ENCODE measurements at regions not wholly inside any gene's neighbourhood (a gene's known extent, or its start where the extent isn't known, plus 50 kb on each side); places are given as distances from the start of the nearest gene placed in this dataset.

DNA sequence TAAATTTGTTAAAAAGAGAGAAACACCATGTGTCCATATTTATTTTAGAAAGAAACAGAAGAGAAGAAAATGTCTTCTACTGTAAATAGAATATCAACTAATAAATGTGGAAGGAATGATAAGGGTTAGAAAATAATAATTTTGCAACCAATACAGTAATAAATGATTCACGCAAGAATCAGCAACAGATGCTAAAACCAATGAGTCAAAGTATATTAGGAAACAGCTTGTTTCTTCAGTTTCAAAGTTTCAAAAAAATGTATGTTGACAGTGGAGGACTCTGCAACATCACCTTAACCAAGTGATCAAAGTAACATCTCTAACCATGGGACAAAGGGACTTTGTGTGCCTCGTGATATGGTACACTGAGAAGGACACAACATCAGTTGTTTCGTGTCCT is 147.0 kb downstream of the TWIST2 start:
- Histone ChIP-seq H3K27ac (ENCODE audit: poor library complexity, severe bottlenecking) (no peak overlapping the region), H3K27me3 (ENCODE audit: insufficient read depth, poor library complexity, severe bottlenecking) (no peaks in the 10 kb centered on the region), H3K36me3 (ENCODE audit: low read depth) (no peaks in the 10 kb centered on the region), H3K4me3 (ENCODE audit: severe bottlenecking) (no peak overlapping the region), H3K4me1 (ENCODE audit: insufficient read depth, poor library complexity, severe bottlenecking) (no peaks in the 10 kb centered on the region), H3K9me3 (ENCODE audit: severe bottlenecking) (peaks cover 3% of the 10 kb centered on the region)
- DNase-seq (ENCODE audit: low spot score) (no peak), ATAC-seq (ENCODE audit: low read depth) (no peak; the same call in 2 of the 3 replicates)
- TF ChIP-seq CTCF (IDR thresholded peaks at IDR 0.05; ENCODE audit: poor library complexity, severe bottlenecking): no peak

DNA sequence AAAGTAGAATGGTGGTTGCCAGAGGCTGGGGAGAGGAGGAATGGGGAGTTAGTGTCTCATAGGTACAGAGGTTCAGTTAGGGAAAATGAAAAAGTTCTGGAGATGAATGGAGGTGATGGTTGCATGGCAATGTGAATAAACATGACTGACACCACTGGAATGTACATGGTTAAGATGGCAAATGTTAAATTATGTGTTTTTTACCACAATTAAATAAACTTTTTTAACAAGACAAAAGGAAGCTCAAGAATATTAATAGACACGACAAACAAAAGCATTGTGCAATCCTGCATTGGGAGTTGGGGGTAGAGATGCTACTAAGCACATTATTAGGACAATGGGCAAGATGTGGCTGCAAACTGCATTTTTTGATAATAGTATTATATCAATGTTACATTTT is 147.7 kb downstream of the TWIST2 start:
- DNase-seq (ENCODE audit: low spot score): no peak
- Histone ChIP-seq H3K4me1 (ENCODE audit: insufficient read depth, poor library complexity, severe bottlenecking) (no peaks in the 10 kb centered on the region), H3K36me3 (ENCODE audit: low read depth) (no peaks in the 10 kb centered on the region), H3K4me3 (ENCODE audit: severe bottlenecking) (no peak overlapping the region), H3K27me3 (ENCODE audit: insufficient read depth, poor library complexity, severe bottlenecking) (no peaks in the 10 kb centered on the region), H3K27ac (ENCODE audit: poor library complexity, severe bottlenecking) (no peak overlapping the region), H3K9me3 (ENCODE audit: severe bottlenecking) (peaks cover 3% of the 10 kb centered on the region)
- TF ChIP-seq CTCF (IDR thresholded peaks at IDR 0.05; ENCODE audit: poor library complexity, severe bottlenecking): no peak
- peak; percentile 57; the same call in 2 of the 3 replicates for ATAC-seq (ENCODE audit: low read depth)

GRCh38 chr2:238996331-238997136 is 148.6 kb downstream of the TWIST2 start:
- no peaks in the 10 kb centered on the region for H3K4me1 ChIP-seq (ENCODE audit: insufficient read depth, poor library complexity, severe bottlenecking)
- peaks cover 3% of the 10 kb centered on the region for H3K9me3 ChIP-seq (ENCODE audit: severe bottlenecking)
- no peak for DNase-seq (ENCODE audit: low spot score)
- H3K27ac ChIP-seq (ENCODE audit: poor library complexity, severe bottlenecking): no peak overlapping the region
- no peaks in the 10 kb centered on the region for H3K36me3 ChIP-seq (ENCODE audit: low read depth)
- ATAC-seq (ENCODE audit: low read depth): no peak
- TF ChIP-seq CTCF (IDR thresholded peaks at IDR 0.05; ENCODE audit: poor library complexity, severe bottlenecking): no peak
- no peak overlapping the region for H3K4me3 ChIP-seq (ENCODE audit: severe bottlenecking)
- H3K27me3 ChIP-seq (ENCODE audit: insufficient read depth, poor library complexity, severe bottlenecking): no peaks in the 10 kb centered on the region

DNA sequence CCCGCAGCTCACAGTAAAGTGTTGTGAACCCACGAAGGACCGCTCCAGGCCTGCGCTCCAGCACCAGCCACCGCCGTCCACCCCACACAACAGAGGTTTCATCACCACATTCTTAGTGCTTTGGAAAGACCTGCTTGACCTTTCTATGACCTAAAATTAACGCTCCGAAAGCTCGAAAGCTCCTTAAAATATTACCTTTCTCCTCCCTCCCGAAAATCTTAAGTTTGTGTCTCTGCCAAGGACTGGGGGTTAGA is 149.2 kb downstream of the TWIST2 start:
- ATAC-seq (ENCODE audit: low read depth) (no peak), DNase-seq (ENCODE audit: low spot score) (no peak)
- Histone ChIP-seq H3K4me1 (ENCODE audit: insufficient read depth, poor library complexity, severe bottlenecking) (no peaks in the 10 kb centered on the region), H3K36me3 (ENCODE audit: low read depth) (no peaks in the 10 kb centered on the region), H3K4me3 (ENCODE audit: severe bottlenecking) (no peak overlapping the region), H3K27me3 (ENCODE audit: insufficient read depth, poor library complexity, severe bottlenecking) (no peaks in the 10 kb centered on the region), H3K9me3 (ENCODE audit: severe bottlenecking) (peaks cover 3% of the 10 kb centered on the region), H3K27ac (ENCODE audit: poor library complexity, severe bottlenecking) (no peak overlapping the region)
- no peak for TF ChIP-seq CTCF (IDR thresholded peaks at IDR 0.05; ENCODE audit: poor library complexity, severe bottlenecking)

DNA sequence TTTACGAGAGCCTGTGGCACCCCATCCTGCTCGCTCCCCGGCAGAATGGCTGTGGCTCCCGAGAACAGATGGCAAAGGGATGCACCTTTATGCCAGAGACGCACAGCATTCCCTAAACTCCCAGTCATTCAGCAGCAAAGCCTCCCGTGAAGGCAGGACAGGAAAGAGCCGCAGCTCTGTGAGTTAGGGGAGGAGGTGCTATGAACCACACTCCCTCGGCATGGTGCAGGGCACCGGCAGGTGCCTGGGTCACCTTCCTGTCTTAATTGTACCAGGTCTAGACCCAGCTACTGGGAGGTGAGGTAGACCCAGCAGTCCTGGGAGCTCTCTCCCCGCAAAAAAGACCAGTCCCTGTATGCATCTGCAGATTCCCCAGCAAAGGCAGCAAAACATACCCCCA is 149.8 kb downstream of the TWIST2 start:
- Histone ChIP-seq H3K36me3 (ENCODE audit: low read depth) (no peaks in the 10 kb centered on the region), H3K4me1 (ENCODE audit: insufficient read depth, poor library complexity, severe bottlenecking) (no peaks in the 10 kb centered on the region), H3K27me3 (ENCODE audit: insufficient read depth, poor library complexity, severe bottlenecking) (no peaks in the 10 kb centered on the region), H3K4me3 (ENCODE audit: severe bottlenecking) (no peak overlapping the region), H3K9me3 (ENCODE audit: severe bottlenecking) (peaks cover 3% of the 10 kb centered on the region), H3K27ac (ENCODE audit: poor library complexity, severe bottlenecking) (no peak overlapping the region)
- ATAC-seq (ENCODE audit: low read depth) (no peak), DNase-seq (ENCODE audit: low spot score) (no peak)
- no peak for TF ChIP-seq CTCF (IDR thresholded peaks at IDR 0.05; ENCODE audit: poor library complexity, severe bottlenecking)
